ENCODE measurements at regions not wholly inside any gene's neighbourhood (a gene's known extent, or its start where the extent isn't known, plus 50 kb on each side); places are given as distances from the start of the nearest gene placed in this dataset.

GRCh38 chr12:38253778-38254177, 62.8 kb upstream of the ALG10B start:
- H3K9me3 ChIP-seq (ENCODE audit: control insufficient read depth in 1 of 2, insufficient read depth in 1 of 2, low read depth in 1 of 2, low read length in 2 of 2): no peaks in the 10 kb centered on the region
- POLR2A ChIA-PET: no interaction called here
- no TSS peak for BruUV-seq (replicated peaks)
- H3K36me3 ChIP-seq (ENCODE audit: control insufficient read depth in 1 of 2, insufficient read depth in 2 of 2, low read length in 2 of 2): no peaks in the 10 kb centered on the region
- H2AFZ ChIP-seq (ENCODE audit: low read depth, low read length, poor library complexity, severe bottlenecking): no peak overlapping the region
- no peaks in the 10 kb centered on the region for H3K4me1 ChIP-seq (ENCODE audit: control insufficient read depth in 1 of 2, insufficient read depth in 2 of 2, low read length in 2 of 2)
- H3K9me2 ChIP-seq (ENCODE audit: insufficient read depth): no peaks in the 10 kb centered on the region
- no peaks in the 10 kb centered on the region for H3K79me2 ChIP-seq (ENCODE audit: insufficient read depth, low read length)
- H3K9ac ChIP-seq (ENCODE audit: low read length): no peak overlapping the region
- CTCF ChIA-PET: no interaction called here
- TF ChIP-seq SRF (IDR thresholded peaks at IDR 0.05; ENCODE audit: low read depth) (no peak), ELF1 (IDR thresholded peaks at IDR 0.05; ENCODE audit: borderline replicate concordance, low read depth) (no peak), SP1 (IDR thresholded peaks at IDR 0.05; ENCODE audit: low read depth) (no peak), POLR2AphosphoS5 (IDR thresholded peaks at IDR 0.05; ENCODE audit: low read depth, low read length) (no peak), CEBPB (IDR thresholded peaks at IDR 0.05; ENCODE audit: low read depth) (no peak), ZNF274 (IDR thresholded peaks at IDR 0.05; ENCODE audit: low read depth, low read length) (no peak), EZH2 (IDR thresholded peaks at IDR 0.05) (no peak), SIN3A (IDR thresholded peaks at IDR 0.05; ENCODE audit: low read depth) (no peak), POLR2A (IDR thresholded peaks at IDR 0.05; ENCODE audit: borderline replicate concordance, extremely low read depth, insufficient read depth, insufficient read length) (no peak), CBX3 (IDR thresholded peaks at IDR 0.05; ENCODE audit: low read depth) (no peak)
- TF ChIP-seq, protein P1, sequence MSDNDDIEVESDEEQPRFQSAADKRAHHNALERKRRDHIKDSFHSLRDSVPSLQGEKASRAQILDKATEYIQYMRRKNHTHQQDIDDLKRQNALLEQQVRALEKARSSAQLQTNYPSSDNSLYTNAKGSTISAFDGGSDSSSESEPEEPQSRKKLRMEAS (IDR thresholded peaks at IDR 0.05): no peak
- TF ChIP-seq, protein P2, sequence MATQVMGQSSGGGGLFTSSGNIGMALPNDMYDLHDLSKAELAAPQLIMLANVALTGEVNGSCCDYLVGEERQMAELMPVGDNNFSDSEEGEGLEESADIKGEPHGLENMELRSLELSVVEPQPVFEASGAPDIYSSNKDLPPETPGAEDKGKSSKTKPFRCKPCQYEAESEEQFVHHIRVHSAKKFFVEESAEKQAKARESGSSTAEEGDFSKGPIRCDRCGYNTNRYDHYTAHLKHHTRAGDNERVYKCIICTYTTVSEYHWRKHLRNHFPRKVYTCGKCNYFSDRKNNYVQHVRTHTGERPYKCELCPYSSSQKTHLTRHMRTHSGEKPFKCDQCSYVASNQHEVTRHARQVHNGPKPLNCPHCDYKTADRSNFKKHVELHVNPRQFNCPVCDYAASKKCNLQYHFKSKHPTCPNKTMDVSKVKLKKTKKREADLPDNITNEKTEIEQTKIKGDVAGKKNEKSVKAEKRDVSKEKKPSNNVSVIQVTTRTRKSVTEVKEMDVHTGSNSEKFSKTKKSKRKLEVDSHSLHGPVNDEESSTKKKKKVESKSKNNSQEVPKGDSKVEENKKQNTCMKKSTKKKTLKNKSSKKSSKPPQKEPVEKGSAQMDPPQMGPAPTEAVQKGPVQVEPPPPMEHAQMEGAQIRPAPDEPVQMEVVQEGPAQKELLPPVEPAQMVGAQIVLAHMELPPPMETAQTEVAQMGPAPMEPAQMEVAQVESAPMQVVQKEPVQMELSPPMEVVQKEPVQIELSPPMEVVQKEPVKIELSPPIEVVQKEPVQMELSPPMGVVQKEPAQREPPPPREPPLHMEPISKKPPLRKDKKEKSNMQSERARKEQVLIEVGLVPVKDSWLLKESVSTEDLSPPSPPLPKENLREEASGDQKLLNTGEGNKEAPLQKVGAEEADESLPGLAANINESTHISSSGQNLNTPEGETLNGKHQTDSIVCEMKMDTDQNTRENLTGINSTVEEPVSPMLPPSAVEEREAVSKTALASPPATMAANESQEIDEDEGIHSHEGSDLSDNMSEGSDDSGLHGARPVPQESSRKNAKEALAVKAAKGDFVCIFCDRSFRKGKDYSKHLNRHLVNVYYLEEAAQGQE (IDR thresholded peaks at IDR 0.05; ENCODE audit: low read depth): no peak
- H4K20me1 ChIP-seq (ENCODE audit: insufficient read depth): no peaks in the 10 kb centered on the region
- H3K27me3 ChIP-seq (ENCODE audit: insufficient read depth, low read length): no peaks in the 10 kb centered on the region
- H3K4me2 ChIP-seq (ENCODE audit: low read length): no peak overlapping the region
- no peak for ATAC-seq
- intact Hi-C loops (cut with micrococcal nuclease): no loop called here
- no peak overlapping the region for H3K27ac ChIP-seq (ENCODE audit: low read depth, low read length)
- RAD21 ChIA-PET (ENCODE audit: low non-redundant PET in 1 of 2, low total read pairs in 2 of 2, uncharacterized antibody in 2 of 2, unreplicated experiment in 2 of 2): no interaction called here
- H3K4me3 ChIP-seq (replicated peaks in 1 of 2; ENCODE audit: low read depth in 1 of 2, low read length in 2 of 2): no peak overlapping the region
- no peak for DNase-seq (ENCODE audit: low read depth, low spot score)
